Left renal cortex interstitium (tissue), 4 donors: ENCODE measurements at regions not wholly inside any gene's neighbourhood (a gene's known extent, or its start where the extent isn't known, plus 50 kb on each side); places are given as distances from the start of the nearest gene placed in this dataset.
"Not testable (repeated sequence)": the region's sequence is repeated elsewhere in the genome, so short reads cannot be mapped to it uniquely, and the experiment has no call there.

Source experiments
- DNase-seq, 4 donors: peaks; one replicate each; pipeline ENCODE4 v3.0.0-alpha.2; 2013; ENCODE audit warnings: low read depth in 4 of 4, low spot score in 2 of 4, missing footprints in 1 of 4

DNA sequence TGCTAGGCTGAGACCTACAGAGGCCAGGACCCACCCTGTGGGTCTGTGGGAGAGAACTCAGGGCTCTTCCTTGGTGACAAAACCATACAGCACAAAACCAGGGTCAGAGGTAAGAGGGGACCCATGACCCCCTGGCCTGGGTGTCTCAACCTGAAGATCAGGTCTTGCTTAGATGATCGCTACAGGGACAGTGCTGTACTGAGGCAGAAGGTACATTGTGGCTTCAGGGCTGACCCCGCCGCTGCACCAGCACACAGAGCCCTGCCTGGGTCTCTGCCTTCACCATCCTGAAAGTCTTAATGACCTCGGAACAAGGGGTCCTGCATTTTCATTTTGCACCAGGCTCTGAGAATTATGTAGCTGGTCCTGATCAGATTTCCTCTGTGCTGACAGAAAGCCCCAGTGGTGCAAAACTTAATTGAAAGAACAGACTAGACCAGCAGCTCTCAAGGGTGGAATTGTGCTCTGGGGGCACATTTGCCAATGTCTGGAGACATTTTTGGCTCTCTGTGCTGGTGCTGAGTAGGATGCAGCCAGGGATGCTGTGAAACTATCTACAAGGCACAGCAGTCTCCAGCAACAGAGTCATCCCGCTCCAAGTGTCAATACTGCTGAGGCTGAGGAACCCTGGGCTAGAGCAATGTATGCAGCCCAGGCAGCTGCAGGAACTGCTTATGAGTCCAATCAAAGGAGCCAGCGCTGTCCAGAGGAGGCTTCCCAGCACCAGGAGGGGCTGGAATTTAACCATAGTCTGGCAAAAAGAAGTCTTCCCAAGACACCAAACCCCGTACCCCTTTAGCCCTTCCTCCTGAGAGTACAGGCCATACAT is 254.9 kb downstream of the ERMARD start:
- no peak for DNase-seq

- DNase-seq, result no peak
Measured at GRCh38 chr6:170005665-170006064, 254.2 kb downstream of the ERMARD start.

GRCh38 chr6:170004585-170005210 is 253.3 kb downstream of the ERMARD start:
- DNase-seq, result no peak

DNA sequence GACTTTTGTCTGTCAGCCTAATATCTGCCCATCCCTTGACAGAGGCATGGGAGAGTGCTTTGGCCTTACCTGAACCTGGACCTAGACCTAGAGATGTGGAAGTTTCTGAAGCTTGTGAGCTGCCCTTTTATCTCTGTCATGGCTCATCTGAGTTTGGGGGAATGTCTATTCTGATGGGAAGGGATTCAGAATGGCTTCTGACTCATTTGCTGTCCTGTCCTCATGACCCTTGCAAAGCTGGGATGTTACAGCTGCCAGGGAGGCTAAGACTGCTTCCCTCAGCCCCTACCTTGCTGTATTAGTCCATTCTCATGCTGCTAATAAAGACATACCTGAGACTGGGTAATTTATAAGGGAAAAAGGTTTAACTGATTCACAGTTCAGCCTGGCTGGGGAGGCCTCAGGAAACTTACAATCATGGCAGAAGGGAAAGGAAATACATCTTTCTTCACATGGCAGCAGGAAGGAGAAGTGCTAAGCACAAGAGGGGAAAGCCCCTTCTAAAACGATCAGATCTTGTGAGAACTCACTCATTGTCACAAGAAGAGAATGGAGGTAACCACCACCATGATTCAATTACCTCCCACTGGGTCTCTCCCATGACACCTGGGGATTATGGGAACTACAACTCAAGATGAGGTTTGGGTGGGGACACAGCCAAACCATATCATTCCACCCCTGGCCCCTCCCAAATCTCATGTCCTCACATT is 252.2 kb downstream of the ERMARD start:
- DNase-seq, result no peak

- no peak for DNase-seq
Measured at GRCh38 chr6:170003027-170003426, 251.6 kb downstream of the ERMARD start.

DNA sequence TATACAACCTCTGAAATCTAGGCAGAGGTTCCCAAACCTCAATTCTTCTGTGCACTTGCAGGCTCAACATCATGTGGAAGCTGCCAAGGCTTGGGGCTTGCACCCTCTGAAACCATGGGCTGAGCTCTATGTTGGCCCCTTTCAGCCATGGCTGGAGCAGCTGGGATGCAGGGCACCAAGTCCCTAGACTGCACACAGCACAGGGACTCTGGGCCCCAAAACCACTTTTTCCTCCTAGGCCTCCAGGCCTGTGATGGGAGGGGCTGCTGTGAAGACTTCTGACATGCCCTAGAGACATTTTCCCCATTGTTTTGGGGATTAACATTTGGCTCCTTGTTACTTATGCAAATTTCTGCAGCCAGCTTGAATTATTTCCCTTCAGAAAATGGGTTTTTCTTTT is 250.4 kb downstream of the ERMARD start:
- not testable (repeated sequence) for DNase-seq

DNA sequence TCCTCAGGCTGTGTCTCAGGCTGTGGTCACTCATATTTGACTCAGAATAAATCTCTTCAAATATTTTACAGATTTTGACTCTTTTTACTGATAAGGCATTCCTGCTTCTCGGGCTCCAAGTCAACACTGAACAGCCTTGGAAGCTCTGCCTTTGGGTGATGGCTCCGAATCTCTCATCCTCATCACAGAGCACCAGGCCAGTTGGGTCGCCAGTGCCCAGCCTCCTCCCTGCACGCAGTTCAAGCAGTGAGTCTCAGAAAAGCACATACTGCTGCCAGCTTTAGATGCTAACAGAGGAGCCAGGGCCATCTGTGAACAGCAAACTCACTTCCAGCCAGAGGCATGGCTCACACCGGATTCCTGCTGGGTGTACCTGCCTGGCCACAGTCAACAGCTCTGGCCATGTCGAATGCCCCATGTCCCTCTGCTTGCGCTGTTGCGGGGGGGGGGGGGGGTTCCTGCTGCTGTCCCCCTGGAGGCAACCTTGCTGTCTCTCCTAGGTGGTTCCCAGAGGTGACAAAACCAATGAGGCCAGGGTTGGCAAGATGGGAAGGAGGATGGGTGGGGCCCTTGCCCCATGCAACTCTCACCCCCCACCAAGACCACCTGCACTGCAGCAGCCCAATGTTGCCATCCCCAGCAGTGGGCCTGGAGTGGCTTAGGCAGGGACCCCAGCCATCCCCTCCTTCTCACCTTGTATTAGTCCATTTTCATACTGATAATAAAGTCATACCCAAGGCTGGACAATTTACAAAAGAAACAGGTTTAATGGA is 248.8 kb downstream of the ERMARD start:
- no peak for DNase-seq

DNA sequence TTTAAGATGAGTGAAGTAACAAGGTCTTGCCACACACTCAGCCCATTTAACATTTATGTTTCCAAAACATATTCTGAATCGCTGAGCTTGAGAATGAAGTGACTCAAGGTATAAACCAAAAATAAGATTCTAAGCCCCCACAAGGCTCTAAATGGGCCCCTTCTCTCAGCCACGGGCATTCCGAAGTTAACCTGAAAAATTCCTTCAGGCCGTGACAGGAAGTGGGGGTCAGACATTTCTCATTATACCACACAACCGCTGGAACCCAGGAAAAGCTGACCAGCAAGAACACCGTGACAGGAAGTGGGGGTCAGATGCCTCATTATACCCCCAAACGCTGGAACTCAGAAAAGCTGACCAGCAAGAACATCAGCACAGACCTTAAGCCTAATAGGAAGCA is 247.9 kb downstream of the ERMARD start:
- no peak for DNase-seq

- DNase-seq, result no peak
Measured at GRCh38 chr6:169998457-169998856, 247.0 kb downstream of the ERMARD start.

DNA sequence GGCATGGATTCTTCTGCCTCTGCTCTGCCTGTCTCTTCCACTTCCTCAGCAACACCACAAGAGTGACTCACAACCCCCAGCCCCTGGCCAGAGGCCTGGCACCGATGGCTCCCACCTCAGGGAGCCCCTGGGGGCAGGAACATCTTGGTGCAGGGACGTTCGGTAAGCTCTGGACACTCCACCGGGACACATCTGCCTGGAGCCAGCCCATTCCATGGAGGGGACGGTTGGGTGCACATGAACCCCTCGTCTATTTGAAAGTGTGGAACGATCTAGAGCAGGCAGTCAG is 246.5 kb downstream of the ERMARD start:
- DNase-seq, result no peak

GRCh38 chr6:169997187-169997929 is 245.9 kb downstream of the ERMARD start:
- no peak for DNase-seq

GRCh38 chr6:169996378-169997051 is 245.1 kb downstream of the ERMARD start:
- DNase-seq, result no peak

DNA sequence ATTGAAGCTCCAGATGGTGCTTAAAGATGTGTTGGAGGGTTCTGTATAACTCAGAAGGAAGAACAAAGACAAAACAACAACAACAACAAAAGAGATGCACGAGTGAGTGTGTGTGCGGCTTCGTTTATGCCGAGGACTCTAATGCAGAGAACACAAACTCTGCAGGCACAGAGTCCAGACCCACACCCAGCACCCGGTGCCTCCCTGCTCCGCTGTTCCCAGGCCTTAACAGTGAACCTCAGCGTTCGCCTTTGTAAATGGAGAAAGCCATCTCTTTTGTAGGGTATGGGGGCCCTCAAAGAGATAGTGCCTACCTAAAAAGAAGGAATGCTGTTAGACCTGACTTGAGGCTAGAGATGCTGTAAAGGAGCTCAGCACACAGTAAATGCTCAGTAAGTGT is 243.3 kb downstream of the ERMARD start:
- DNase-seq, result no peak

GRCh38 chr6:169993861-169994481 is 242.5 kb downstream of the ERMARD start:
- DNase-seq, result no peak

- no peak for DNase-seq
Measured at GRCh38 chr6:169991913-169992312, 240.5 kb downstream of the ERMARD start.

GRCh38 chr6:169991031-169991390 is 239.6 kb downstream of the ERMARD start:
- DNase-seq, result no peak

GRCh38 chr6:169990095-169991030 is 238.9 kb downstream of the ERMARD start:
- DNase-seq, result no peak

- DNase-seq, result no peak
Measured at GRCh38 chr6:169989594-169989993, 238.2 kb downstream of the ERMARD start.
